ENCODE measurements at regions not wholly inside any gene's neighbourhood (a gene's known extent, or its start where the extent isn't known, plus 50 kb on each side); places are given as distances from the start of the nearest gene placed in this dataset.
"Not testable (repeated sequence)": the region's sequence is repeated elsewhere in the genome, so short reads cannot be mapped to it uniquely, and the experiment has no call there.

- no peak for TF ChIP-seq CTCF (IDR thresholded peaks at IDR 0.05; ENCODE audit: control insufficient read depth, insufficient read depth, low read depth, low read length, missing control alignments)
- no peak overlapping the region for H3K4me3 ChIP-seq (ENCODE audit: control insufficient read depth, low read depth, low read length)
- DNase-seq (ENCODE audit: low read depth): no peak
Measured at GRCh38 chr16:88170528-88170991, 212.2 kb upstream of the ZNF469 start.

GRCh38 chr16:88171126-88171525, 211.6 kb upstream of the ZNF469 start:
- not testable (repeated sequence) for H3K4me3 ChIP-seq (ENCODE audit: control insufficient read depth, low read depth, low read length); DNase-seq (ENCODE audit: low read depth)

GRCh38 chr16:88176184-88176583, 206.6 kb upstream of the ZNF469 start:
- not testable (repeated sequence) for H3K4me3 ChIP-seq (ENCODE audit: control insufficient read depth, low read depth, low read length); DNase-seq (ENCODE audit: low read depth)

GRCh38 chr16:88176591-88177180, 206.1 kb upstream of the ZNF469 start:
- H3K4me3 ChIP-seq (ENCODE audit: control insufficient read depth, low read depth, low read length); DNase-seq (ENCODE audit: low read depth): not testable (repeated sequence)

GRCh38 chr16:88178251-88178650, 204.5 kb upstream of the ZNF469 start:
- H3K4me3 ChIP-seq (ENCODE audit: control insufficient read depth, low read depth, low read length); DNase-seq (ENCODE audit: low read depth): not testable (repeated sequence)

GRCh38 chr16:88178896-88179295, 203.9 kb upstream of the ZNF469 start:
- not testable (repeated sequence) for DNase-seq (ENCODE audit: low read depth); H3K4me3 ChIP-seq (ENCODE audit: control insufficient read depth, low read depth, low read length)

GRCh38 chr16:88182967-88183881, 199.5 kb upstream of the ZNF469 start:
- not testable (repeated sequence) for DNase-seq (ENCODE audit: low read depth); H3K4me3 ChIP-seq (ENCODE audit: control insufficient read depth, low read depth, low read length)

GRCh38 chr16:88184053-88184452, 198.7 kb upstream of the ZNF469 start:
- H3K4me3 ChIP-seq (ENCODE audit: control insufficient read depth, low read depth, low read length): peak overlapping the region; percentile 20
- DNase-seq (ENCODE audit: low read depth): not testable (repeated sequence)

- DNase-seq (ENCODE audit: low read depth): not testable (repeated sequence)
- H3K4me3 ChIP-seq (ENCODE audit: control insufficient read depth, low read depth, low read length): peak overlapping the region; percentile 42
Measured at GRCh38 chr16:88184566-88185355, 198.0 kb upstream of the ZNF469 start.

GRCh38 chr16:88185406-88185805, 197.4 kb upstream of the ZNF469 start:
- peak overlapping the region; percentile 53 for H3K4me3 ChIP-seq (ENCODE audit: control insufficient read depth, low read depth, low read length)
- not testable (repeated sequence) for DNase-seq (ENCODE audit: low read depth)

GRCh38 chr16:88185976-88186888, 196.5 kb upstream of the ZNF469 start:
- peak overlapping the region; percentile 53 for H3K4me3 ChIP-seq (ENCODE audit: control insufficient read depth, low read depth, low read length)

GRCh38 chr16:88186889-88187870, 195.6 kb upstream of the ZNF469 start:
- H3K4me3 ChIP-seq (ENCODE audit: control insufficient read depth, low read depth, low read length): not testable (repeated sequence)
- DNase-seq (ENCODE audit: low read depth): peak; percentile 49

More at GRCh38 chr16:88185976-88186888, 196.5 kb upstream of the ZNF469 start:
- peak; percentile 28 for DNase-seq (ENCODE audit: low read depth)

- not testable (repeated sequence) for H3K4me3 ChIP-seq (ENCODE audit: control insufficient read depth, low read depth, low read length); DNase-seq (ENCODE audit: low read depth)
Measured at GRCh38 chr16:88188171-88188895, 194.4 kb upstream of the ZNF469 start.

GRCh38 chr16:88190592-88191095, 192.1 kb upstream of the ZNF469 start:
- DNase-seq (ENCODE audit: low read depth); H3K4me3 ChIP-seq (ENCODE audit: control insufficient read depth, low read depth, low read length): not testable (repeated sequence)
